ENCODE measurements at regions not wholly inside any gene's neighbourhood (a gene's known extent, or its start where the extent isn't known, plus 50 kb on each side); places are given as distances from the start of the nearest gene placed in this dataset.
A peak's percentile ranks its signal among the peaks of the same experiment; 100 is the strongest.

DNA sequence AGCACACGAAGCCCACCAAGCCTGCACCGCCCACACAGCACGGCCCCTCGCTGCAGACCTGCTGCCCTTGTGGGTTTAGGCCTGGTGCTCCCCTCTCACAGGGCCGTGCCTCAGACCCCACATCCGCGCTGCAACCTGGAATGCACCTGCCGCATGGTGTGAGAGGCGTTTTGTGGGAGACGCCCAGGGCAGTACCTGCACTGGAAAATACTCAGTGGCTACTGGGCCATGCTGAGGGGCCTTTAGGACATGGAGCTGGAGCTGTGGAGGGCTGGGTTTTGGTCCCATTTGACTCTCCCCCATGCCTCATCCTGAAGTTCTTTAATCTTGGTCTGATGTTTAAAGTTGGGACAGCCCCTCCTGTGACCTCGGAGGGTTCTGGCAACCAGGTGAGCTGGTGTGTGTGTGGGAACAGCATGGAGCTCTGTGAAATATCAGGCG is 116.3 kb downstream of the ERMARD start:
- DNase-seq, result peak; percentile 5
- H3K4me1 ChIP-seq, result peaks cover under 1% of the 10 kb centered on the region
- H3K36me3 ChIP-seq (ENCODE audit: low read depth, missing control alignments), result no peaks in the 10 kb centered on the region
- intact Hi-C loops (cut with DNase I; ENCODE audit: low total_unique reads), result no loop called here
- no peaks in the 10 kb centered on the region for H3K27me3 ChIP-seq
- H3K27ac ChIP-seq, result no peak overlapping the region
- TF ChIP-seq CTCF (IDR thresholded peaks at IDR 0.05) (no peak), POLR2A (IDR thresholded peaks at IDR 0.05) (no peak)
- no peaks in the 10 kb centered on the region for H3K9me3 ChIP-seq
- WGBS, 2 donors, result 93 to 94% methylated on average over 7 to 12 of the region's 12 CpGs
- H3K4me3 ChIP-seq, result no peak overlapping the region

DNA sequence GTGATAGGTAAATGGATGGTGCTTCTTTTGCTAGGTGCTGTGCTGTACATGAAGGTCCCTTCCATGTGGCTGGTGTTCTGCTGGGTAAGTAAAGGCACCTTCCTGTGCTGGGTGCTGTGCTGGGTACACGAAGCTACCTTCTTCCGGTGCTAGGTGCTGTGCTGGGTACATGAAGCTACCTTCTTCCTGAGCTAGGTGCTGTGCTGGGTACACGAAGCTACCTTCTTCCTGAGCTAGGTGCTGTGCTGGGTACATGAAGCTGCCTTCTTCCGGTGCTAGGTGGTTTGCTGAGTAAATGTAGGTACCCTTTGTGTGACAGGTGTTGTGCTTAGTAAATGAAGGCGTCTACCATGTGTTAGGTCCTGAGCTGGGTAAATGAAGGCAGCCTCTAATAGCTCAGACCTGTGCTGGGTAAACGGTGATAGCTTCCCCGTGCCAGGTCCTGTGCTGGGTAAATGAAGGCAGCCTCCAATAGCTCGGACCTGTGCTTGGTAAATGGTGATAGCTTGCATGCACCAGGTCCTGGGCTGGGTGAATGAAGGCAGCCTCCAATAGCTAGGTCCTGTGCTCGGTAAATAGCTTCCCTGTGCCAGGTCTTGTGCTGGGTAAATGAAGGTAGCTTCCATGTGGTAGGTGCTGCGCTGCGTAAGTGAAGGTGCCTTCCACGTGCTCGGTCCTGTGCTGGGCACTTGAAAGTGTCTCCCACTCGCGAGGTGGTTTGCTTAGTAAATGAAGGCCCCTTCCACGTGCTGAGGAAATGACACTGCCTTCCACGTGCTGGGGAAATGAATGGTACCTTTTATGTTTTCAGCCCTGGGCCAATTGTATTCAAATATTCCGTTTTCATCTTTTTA is 115.5 kb downstream of the ERMARD start:
- 85 to 90% methylated on average over 18 of the region's 18 CpGs for WGBS, 2 donors
- no peak overlapping the region for H3K27ac ChIP-seq
- intact Hi-C loops (cut with DNase I; ENCODE audit: low total_unique reads), result no loop called here
- TF ChIP-seq CTCF (IDR thresholded peaks at IDR 0.05) (no peak), POLR2A (IDR thresholded peaks at IDR 0.05) (no peak)
- no peaks in the 10 kb centered on the region for H3K36me3 ChIP-seq (ENCODE audit: low read depth, missing control alignments)
- peak; percentile 5 for DNase-seq
- peaks cover 6% of the 10 kb centered on the region for H3K4me1 ChIP-seq
- no peaks in the 10 kb centered on the region for H3K27me3 ChIP-seq
- H3K4me3 ChIP-seq, result no peak overlapping the region
- H3K9me3 ChIP-seq, result no peaks in the 10 kb centered on the region

DNA sequence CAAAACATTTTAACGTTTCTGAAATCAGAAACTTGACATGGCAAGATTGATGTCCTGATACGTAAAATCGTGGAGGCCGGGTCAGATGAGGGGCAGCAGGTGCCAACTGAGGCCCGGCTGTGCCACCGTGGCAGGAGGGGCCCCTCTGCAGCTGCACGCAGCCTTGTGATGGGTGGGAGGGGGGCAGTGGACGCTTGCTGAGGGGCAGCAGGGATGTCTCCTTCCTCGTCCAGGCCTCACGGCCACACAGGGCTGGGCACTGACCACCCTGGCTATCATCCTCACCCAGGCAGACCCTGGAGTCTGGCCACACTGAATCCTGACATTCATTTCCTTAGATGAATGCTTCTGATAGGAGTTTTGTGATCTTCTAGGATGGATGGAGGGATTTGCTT is 114.7 kb downstream of the ERMARD start:
- peak; percentile 6 for DNase-seq
- Histone ChIP-seq H3K27ac (no peak overlapping the region), H3K4me1 (peaks cover 6% of the 10 kb centered on the region), H3K36me3 (ENCODE audit: low read depth, missing control alignments) (no peaks in the 10 kb centered on the region), H3K4me3 (no peak overlapping the region), H3K27me3 (no peaks in the 10 kb centered on the region), H3K9me3 (no peaks in the 10 kb centered on the region)
- no peak for TF ChIP-seq CTCF (IDR thresholded peaks at IDR 0.05)
- no peak for TF ChIP-seq POLR2A (IDR thresholded peaks at IDR 0.05)
- intact Hi-C loops (cut with DNase I; ENCODE audit: low total_unique reads), result no loop called here
- 87 to 93% methylated on average over 8 to 10 of the region's 10 CpGs for WGBS, 2 donors

DNA sequence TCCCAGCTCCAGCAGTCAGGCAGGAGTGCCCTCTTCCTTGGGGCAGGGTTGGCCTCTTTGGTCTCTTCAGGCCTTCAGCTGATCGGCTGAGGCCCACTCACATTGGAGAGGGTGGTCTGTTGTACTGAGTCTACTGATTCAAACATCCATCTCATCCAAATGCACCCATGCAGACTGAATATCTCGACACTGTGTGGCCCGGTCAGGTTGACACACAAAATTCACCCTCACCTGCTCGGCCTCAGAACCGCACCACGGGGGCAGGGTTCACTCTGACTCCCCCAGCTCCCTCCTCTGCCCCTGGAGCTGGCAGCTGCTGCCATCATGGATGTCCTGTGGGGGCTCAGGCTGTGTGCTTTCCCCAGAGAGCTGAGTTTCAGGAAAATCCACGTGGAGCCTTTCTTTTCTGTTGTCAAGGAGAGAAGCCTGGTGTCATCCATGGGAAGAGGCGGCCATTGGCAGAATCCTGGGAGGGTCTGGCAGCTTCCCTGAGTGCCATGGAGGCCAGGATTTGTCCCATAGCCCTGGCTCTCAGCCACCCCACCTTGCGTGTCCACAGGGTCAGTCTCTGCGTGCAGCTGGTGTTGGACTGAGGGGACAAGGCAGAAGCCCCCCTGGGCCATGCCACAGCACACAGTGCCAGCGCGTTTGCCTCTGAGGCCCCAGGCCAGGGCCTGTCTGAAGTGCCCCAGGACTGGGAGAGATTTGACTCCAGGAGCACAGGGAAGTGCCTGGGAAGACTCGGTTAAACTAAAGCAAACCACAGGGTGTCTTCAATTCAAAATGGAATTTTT is 114.1 kb downstream of the ERMARD start:
- H3K36me3 ChIP-seq (ENCODE audit: low read depth, missing control alignments), result no peaks in the 10 kb centered on the region
- H3K9me3 ChIP-seq, result no peaks in the 10 kb centered on the region
- no peak overlapping the region for H3K4me3 ChIP-seq
- H3K27me3 ChIP-seq, result no peaks in the 10 kb centered on the region
- intact Hi-C loops (cut with DNase I; ENCODE audit: low total_unique reads), result no loop called here
- TF ChIP-seq POLR2A (IDR thresholded peaks at IDR 0.05), result no peak
- no peak for TF ChIP-seq CTCF (IDR thresholded peaks at IDR 0.05)
- no peak overlapping the region for H3K27ac ChIP-seq
- H3K4me1 ChIP-seq, result peaks cover 6% of the 10 kb centered on the region
- peak; percentile 4 for DNase-seq
- WGBS, 2 donors, result 85 to 94% methylated on average over 5 to 13 of the region's 13 CpGs

Measured in testis (tissue), 2 donors.